Uterus (tissue), 3 donors: ENCODE measurements at regions not wholly inside any gene's neighbourhood (a gene's known extent, or its start where the extent isn't known, plus 50 kb on each side); places are given as distances from the start of the nearest gene placed in this dataset.

Source experiments
- DNase-seq, 2 donors: peaks; one replicate each; pipeline ENCODE4 v3.0.0-alpha.2; 2019 to 2020
- H3K27ac ChIP-seq, 2 donors: fragments of 200-600 bp; sonication (generic); 1 replicate in 1 of 2; 2 replicates in 1 of 2; pipeline ENCODE4 v1.5.1; 2016 to 2018
- H3K27me3 ChIP-seq, 2 donors: fragments of 200-600 bp; sonication (generic); one replicate each; pipeline ENCODE4 v1.5.1; 2018 to 2019; ENCODE audit warnings: control low read depth in 1 of 2
- H3K36me3 ChIP-seq, 2 donors: fragments of 200-600 bp; sonication (generic); one replicate each; pipeline ENCODE4 v1.5.1; 2019; ENCODE audit warnings: control low read depth in 1 of 2
- H3K4me1 ChIP-seq, 2 donors: fragments of 200-600 bp; sonication (generic); one replicate each; pipeline ENCODE4 v1.5.1; 2018 to 2019; ENCODE audit warnings: control low read depth in 1 of 2
- H3K4me3 ChIP-seq, 2 donors: fragments of 200-600 bp; sonication (generic); 1 replicate in 1 of 2; 2 replicates in 1 of 2; pipeline ENCODE4 v1.5.1; 2018 to 2019; ENCODE audit warnings: mild to moderate bottlenecking in 1 of 2
- H3K9me3 ChIP-seq, 2 donors: fragments of 200-600 bp; sonication (generic); one replicate each; pipeline ENCODE4 v1.5.1; 2019; ENCODE audit warnings: control low read depth in 1 of 2
- CTCF ChIP-seq, 4 experiments: fragments of 200-600 bp in 2 of 4; fragments of 450-650 bp in 2 of 4; sonication (generic) in 2 of 4; IDR thresholded peaks; one replicate each; pipeline ENCODE4 v1.5.1; 2016 to 2019; ENCODE audit warnings: antibody characterized with exemption in 4 of 4, mild to moderate bottlenecking in 2 of 4, moderate library complexity in 1 of 4
- POLR2A ChIP-seq, 2 donors: fragments of 450-650 bp; IDR thresholded peaks; one replicate each; pipeline ENCODE4 v1.6.1; 2016; ENCODE audit warnings: antibody characterized with exemption in 2 of 2, mild to moderate bottlenecking in 1 of 2, moderate library complexity in 1 of 2
- intact Hi-C: fragments of 100-400 bp; cut with DNase I; formaldehyde crosslinking; loops from one replicate; pipeline ENCODE4 v1.15.1; 2023; ENCODE audit warnings: low total_unique reads
- donor health status: DM: yes; HTN: yes; CAD: no.

- Histone ChIP-seq H3K4me3 (no peak overlapping the region), H3K4me1 (no peaks in the 10 kb centered on the region), H3K27ac (no peak overlapping the region), H3K27me3 (no peaks in the 10 kb centered on the region), H3K36me3 (no peaks in the 10 kb centered on the region), H3K9me3 (no peaks in the 10 kb centered on the region)
- TF ChIP-seq CTCF (IDR thresholded peaks at IDR 0.05) = no peak
- no peak for TF ChIP-seq POLR2A (IDR thresholded peaks at IDR 0.05)
- intact Hi-C loops = no loop called here
- DNase-seq = no peak
Measured at GRCh38 chr15:96551196-96551595, 220.7 kb downstream of the NR2F2 start.

GRCh38 chr15:96551722-96552121 is 221.2 kb downstream of the NR2F2 start:
- no peak for DNase-seq
- Histone ChIP-seq H3K4me3 (no peak overlapping the region), H3K36me3 (no peaks in the 10 kb centered on the region), H3K27ac (no peak overlapping the region), H3K27me3 (no peaks in the 10 kb centered on the region), H3K4me1 (no peaks in the 10 kb centered on the region), H3K9me3 (no peaks in the 10 kb centered on the region)
- TF ChIP-seq CTCF (IDR thresholded peaks at IDR 0.05) (no peak), POLR2A (IDR thresholded peaks at IDR 0.05) (no peak)
- intact Hi-C loops = no loop called here

- H3K36me3 ChIP-seq = no peaks in the 10 kb centered on the region
- H3K4me3 ChIP-seq = no peak overlapping the region
- H3K27ac ChIP-seq = no peak overlapping the region
- intact Hi-C loops = no loop called here
- H3K4me1 ChIP-seq = no peaks in the 10 kb centered on the region
- H3K9me3 ChIP-seq = no peaks in the 10 kb centered on the region
- TF ChIP-seq POLR2A (IDR thresholded peaks at IDR 0.05) (no peak), CTCF (IDR thresholded peaks at IDR 0.05) (no peak)
- no peaks in the 10 kb centered on the region for H3K27me3 ChIP-seq
- no peak for DNase-seq
Measured at GRCh38 chr15:96553006-96553405, 222.5 kb downstream of the NR2F2 start.

GRCh38 chr15:96553451-96553850 is 223.0 kb downstream of the NR2F2 start:
- DNase-seq = no peak
- Histone ChIP-seq H3K4me1 (no peaks in the 10 kb centered on the region), H3K27me3 (no peaks in the 10 kb centered on the region), H3K4me3 (no peak overlapping the region), H3K9me3 (no peaks in the 10 kb centered on the region), H3K27ac (no peak overlapping the region), H3K36me3 (no peaks in the 10 kb centered on the region)
- intact Hi-C loops = no loop called here
- TF ChIP-seq CTCF (IDR thresholded peaks at IDR 0.05) = no peak
- no peak for TF ChIP-seq POLR2A (IDR thresholded peaks at IDR 0.05)

- Histone ChIP-seq H3K27ac (no peak overlapping the region), H3K4me1 (no peaks in the 10 kb centered on the region), H3K9me3 (no peaks in the 10 kb centered on the region), H3K4me3 (no peak overlapping the region), H3K36me3 (no peaks in the 10 kb centered on the region), H3K27me3 (no peaks in the 10 kb centered on the region)
- intact Hi-C loops = no loop called here
- DNase-seq = no peak
- TF ChIP-seq CTCF (IDR thresholded peaks at IDR 0.05) (no peak), POLR2A (IDR thresholded peaks at IDR 0.05) (no peak)
Measured at GRCh38 chr15:96553931-96554330, 223.4 kb downstream of the NR2F2 start.
